K562 (cell line): ENCODE measurements at regions not wholly inside any gene's neighbourhood (a gene's known extent, or its start where the extent isn't known, plus 50 kb on each side); places are given as distances from the start of the nearest gene placed in this dataset.

Experiments
- AFF1 ChIP-seq, 2 experiments: fragments of 450-650 bp; IDR thresholded peaks; 2 replicates each; pipeline ENCODE4 v1.6.1; 2018; ENCODE audit warnings: mild to moderate bottlenecking in 2 of 2, low read depth in 1 of 2; ENCODE audit not compliant: partially characterized antibody in 2 of 2
- ARID3A ChIP-seq: IDR thresholded peaks from 2 replicates; pipeline ENCODE4 v1.6.1; 2012; ENCODE audit warnings: low read depth, low read length, improper control_type of control experiment, borderline replicate concordance
- ZNF696 ChIP-seq: fragments of 250-450 bp; sonication (Bioruptor Pico); conservative IDR thresholded peaks from 2 replicates; pipeline ENCODE4 v1.4.0; 2020; ENCODE audit warnings: mild to moderate bottlenecking, moderate library complexity
- TF ChIP-seq, protein P1 (sequence below): fragments of 200-600 bp; sonication (generic); IDR thresholded peaks from one replicate; pipeline ENCODE4 v1.6.1; 2012; ENCODE audit warnings: mild to moderate bottlenecking, low read depth, low read length, inconsistent platforms

GRCh38 chr5:109604758-109605157 lies 85.0 kb upstream of the MAN2A1 start (continued):
- TF ChIP-seq, protein P1, sequence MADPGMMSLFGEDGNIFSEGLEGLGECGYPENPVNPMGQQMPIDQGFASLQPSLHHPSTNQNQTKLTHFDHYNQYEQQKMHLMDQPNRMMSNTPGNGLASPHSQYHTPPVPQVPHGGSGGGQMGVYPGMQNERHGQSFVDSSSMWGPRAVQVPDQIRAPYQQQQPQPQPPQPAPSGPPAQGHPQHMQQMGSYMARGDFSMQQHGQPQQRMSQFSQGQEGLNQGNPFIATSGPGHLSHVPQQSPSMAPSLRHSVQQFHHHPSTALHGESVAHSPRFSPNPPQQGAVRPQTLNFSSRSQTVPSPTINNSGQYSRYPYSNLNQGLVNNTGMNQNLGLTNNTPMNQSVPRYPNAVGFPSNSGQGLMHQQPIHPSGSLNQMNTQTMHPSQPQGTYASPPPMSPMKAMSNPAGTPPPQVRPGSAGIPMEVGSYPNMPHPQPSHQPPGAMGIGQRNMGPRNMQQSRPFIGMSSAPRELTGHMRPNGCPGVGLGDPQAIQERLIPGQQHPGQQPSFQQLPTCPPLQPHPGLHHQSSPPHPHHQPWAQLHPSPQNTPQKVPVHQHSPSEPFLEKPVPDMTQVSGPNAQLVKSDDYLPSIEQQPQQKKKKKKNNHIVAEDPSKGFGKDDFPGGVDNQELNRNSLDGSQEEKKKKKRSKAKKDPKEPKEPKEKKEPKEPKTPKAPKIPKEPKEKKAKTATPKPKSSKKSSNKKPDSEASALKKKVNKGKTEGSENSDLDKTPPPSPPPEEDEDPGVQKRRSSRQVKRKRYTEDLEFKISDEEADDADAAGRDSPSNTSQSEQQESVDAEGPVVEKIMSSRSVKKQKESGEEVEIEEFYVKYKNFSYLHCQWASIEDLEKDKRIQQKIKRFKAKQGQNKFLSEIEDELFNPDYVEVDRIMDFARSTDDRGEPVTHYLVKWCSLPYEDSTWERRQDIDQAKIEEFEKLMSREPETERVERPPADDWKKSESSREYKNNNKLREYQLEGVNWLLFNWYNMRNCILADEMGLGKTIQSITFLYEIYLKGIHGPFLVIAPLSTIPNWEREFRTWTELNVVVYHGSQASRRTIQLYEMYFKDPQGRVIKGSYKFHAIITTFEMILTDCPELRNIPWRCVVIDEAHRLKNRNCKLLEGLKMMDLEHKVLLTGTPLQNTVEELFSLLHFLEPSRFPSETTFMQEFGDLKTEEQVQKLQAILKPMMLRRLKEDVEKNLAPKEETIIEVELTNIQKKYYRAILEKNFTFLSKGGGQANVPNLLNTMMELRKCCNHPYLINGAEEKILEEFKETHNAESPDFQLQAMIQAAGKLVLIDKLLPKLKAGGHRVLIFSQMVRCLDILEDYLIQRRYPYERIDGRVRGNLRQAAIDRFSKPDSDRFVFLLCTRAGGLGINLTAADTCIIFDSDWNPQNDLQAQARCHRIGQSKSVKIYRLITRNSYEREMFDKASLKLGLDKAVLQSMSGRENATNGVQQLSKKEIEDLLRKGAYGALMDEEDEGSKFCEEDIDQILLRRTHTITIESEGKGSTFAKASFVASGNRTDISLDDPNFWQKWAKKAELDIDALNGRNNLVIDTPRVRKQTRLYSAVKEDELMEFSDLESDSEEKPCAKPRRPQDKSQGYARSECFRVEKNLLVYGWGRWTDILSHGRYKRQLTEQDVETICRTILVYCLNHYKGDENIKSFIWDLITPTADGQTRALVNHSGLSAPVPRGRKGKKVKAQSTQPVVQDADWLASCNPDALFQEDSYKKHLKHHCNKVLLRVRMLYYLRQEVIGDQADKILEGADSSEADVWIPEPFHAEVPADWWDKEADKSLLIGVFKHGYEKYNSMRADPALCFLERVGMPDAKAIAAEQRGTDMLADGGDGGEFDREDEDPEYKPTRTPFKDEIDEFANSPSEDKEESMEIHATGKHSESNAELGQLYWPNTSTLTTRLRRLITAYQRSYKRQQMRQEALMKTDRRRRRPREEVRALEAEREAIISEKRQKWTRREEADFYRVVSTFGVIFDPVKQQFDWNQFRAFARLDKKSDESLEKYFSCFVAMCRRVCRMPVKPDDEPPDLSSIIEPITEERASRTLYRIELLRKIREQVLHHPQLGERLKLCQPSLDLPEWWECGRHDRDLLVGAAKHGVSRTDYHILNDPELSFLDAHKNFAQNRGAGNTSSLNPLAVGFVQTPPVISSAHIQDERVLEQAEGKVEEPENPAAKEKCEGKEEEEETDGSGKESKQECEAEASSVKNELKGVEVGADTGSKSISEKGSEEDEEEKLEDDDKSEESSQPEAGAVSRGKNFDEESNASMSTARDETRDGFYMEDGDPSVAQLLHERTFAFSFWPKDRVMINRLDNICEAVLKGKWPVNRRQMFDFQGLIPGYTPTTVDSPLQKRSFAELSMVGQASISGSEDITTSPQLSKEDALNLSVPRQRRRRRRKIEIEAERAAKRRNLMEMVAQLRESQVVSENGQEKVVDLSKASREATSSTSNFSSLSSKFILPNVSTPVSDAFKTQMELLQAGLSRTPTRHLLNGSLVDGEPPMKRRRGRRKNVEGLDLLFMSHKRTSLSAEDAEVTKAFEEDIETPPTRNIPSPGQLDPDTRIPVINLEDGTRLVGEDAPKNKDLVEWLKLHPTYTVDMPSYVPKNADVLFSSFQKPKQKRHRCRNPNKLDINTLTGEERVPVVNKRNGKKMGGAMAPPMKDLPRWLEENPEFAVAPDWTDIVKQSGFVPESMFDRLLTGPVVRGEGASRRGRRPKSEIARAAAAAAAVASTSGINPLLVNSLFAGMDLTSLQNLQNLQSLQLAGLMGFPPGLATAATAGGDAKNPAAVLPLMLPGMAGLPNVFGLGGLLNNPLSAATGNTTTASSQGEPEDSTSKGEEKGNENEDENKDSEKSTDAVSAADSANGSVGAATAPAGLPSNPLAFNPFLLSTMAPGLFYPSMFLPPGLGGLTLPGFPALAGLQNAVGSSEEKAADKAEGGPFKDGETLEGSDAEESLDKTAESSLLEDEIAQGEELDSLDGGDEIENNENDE = no peak
- no peak for TF ChIP-seq ZNF696
- no peak for TF ChIP-seq ARID3A
- TF ChIP-seq AFF1 (IDR thresholded peaks at IDR 0.05; ENCODE audit: low read depth in 1 of 2, partially characterized antibody in 2 of 2) = no peak
